HFFc6 (cell line): ENCODE measurements at regions not wholly inside any gene's neighbourhood (a gene's known extent, or its start where the extent isn't known, plus 50 kb on each side); places are given as distances from the start of the nearest gene placed in this dataset.

Experiments used
- DNase-seq: peaks from one replicate; pipeline ENCODE4 v3.0.0-alpha.2; 2018
- H3K27ac Mint-ChIP-seq: 2 replicates; pipeline ENCODE4 v1.8.0; 2020; ENCODE audit warnings: mild to moderate bottlenecking, mixed read lengths
- H3K27me3 Mint-ChIP-seq: 2 replicates; pipeline ENCODE4 v1.8.0; 2021; ENCODE audit warnings: mild to moderate bottlenecking, moderate library complexity, mixed read lengths; ENCODE audit not compliant: insufficient read depth
- H3K36me3 Mint-ChIP-seq: 2 replicates; pipeline ENCODE4 v1.8.0; 2021; ENCODE audit warnings: low read depth, mixed read lengths
- H3K4me1 Mint-ChIP-seq: 2 replicates; pipeline ENCODE4 v1.8.0; 2020; ENCODE audit warnings: low read depth, mixed read lengths
- H3K4me3 Mint-ChIP-seq: 2 replicates; pipeline ENCODE4 v1.8.0; 2020; ENCODE audit warnings: mild to moderate bottlenecking, moderate library complexity, mixed read lengths
- H3K9me3 Mint-ChIP-seq: 2 replicates; pipeline ENCODE4 v1.8.0; 2020; ENCODE audit warnings: mild to moderate bottlenecking, mixed read lengths
- TF ChIP-seq, protein P1 (sequence below): fragments of 200-600 bp; sonication (generic); IDR thresholded peaks from 2 replicates; pipeline ENCODE4 v1.5.0; 2021; ENCODE audit warnings: antibody characterized with exemption, mild to moderate bottlenecking

DNA sequence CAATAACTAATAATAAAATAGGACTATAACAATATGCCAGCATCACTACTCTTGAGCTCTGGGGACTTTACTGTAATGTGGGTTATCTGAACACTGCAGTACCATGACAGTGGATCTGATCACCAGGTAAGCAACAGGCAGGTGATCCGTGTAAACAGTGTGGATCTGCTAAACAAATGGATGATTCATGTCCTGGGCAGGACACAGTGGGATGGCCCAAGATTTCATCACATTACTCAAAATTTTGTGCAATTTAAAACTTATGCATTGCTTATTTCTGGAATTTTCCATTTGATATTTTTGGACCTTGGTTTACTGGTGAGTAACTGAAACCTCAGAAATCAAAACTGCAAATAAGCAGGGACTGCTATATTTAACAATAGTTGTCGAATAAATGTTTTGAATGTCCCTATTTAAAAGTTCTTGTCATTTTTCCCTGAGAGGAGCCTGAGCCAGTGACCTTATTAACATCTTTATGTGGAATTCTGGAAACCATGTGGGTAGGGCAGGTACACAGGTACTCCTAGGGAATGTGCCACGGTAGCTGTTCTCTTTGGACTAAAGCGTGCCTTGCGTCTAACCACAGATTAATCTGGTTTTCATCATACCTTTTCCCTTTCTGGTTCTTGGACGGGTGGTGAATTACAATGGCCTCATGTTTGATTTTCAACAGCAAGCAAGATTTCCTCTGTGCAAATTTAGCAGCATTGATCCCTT lies 214.5 kb upstream of the SASH1 start:
- Mint-ChIP-seq H3K9me3 (no peaks in the 10 kb centered on the region), H3K36me3 (no peaks in the 10 kb centered on the region), H3K27ac (no peak overlapping the region), H3K4me3 (no peak overlapping the region), H3K27me3 (peaks cover 8% of the 10 kb centered on the region), H3K4me1 (no peaks in the 10 kb centered on the region)
- TF ChIP-seq, protein P1, sequence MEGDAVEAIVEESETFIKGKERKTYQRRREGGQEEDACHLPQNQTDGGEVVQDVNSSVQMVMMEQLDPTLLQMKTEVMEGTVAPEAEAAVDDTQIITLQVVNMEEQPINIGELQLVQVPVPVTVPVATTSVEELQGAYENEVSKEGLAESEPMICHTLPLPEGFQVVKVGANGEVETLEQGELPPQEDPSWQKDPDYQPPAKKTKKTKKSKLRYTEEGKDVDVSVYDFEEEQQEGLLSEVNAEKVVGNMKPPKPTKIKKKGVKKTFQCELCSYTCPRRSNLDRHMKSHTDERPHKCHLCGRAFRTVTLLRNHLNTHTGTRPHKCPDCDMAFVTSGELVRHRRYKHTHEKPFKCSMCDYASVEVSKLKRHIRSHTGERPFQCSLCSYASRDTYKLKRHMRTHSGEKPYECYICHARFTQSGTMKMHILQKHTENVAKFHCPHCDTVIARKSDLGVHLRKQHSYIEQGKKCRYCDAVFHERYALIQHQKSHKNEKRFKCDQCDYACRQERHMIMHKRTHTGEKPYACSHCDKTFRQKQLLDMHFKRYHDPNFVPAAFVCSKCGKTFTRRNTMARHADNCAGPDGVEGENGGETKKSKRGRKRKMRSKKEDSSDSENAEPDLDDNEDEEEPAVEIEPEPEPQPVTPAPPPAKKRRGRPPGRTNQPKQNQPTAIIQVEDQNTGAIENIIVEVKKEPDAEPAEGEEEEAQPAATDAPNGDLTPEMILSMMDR, result no peak
- DNase-seq, result no peak

GRCh38 chr6:148134592-148134991 lies 208.0 kb upstream of the SASH1 start:
- TF ChIP-seq, protein P1, result no peak
- no peak for DNase-seq
- H3K4me1 Mint-ChIP-seq, result peaks cover 8% of the 10 kb centered on the region; the same call in 1 of the 2 replicates
- no peak overlapping the region for H3K4me3 Mint-ChIP-seq
- no peaks in the 10 kb centered on the region for H3K36me3 Mint-ChIP-seq
- no peaks in the 10 kb centered on the region; the same call in 1 of the 2 replicates for H3K9me3 Mint-ChIP-seq
- no peak overlapping the region for H3K27ac Mint-ChIP-seq
- H3K27me3 Mint-ChIP-seq, result peaks cover 28% of the 10 kb centered on the region

DNA sequence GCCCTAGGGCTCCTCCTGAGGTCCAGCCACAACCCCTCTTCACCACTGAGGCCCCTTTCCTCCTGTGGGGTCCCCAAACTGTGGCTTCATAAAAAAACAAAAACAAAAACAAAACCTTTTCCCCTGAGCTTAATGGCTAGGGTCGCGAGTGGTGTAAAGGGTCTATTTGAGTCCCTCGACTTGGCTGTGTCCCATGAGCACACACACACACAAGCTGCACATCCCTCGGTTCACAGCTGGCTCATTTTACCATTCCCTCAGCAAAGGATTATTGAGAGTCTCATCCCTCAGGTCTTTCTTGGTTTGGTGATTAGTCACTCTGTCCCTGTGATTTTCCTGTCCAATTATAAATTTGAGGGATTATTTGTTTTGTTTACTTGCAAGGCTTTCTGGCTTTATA lies 206.1 kb upstream of the SASH1 start:
- Mint-ChIP-seq H3K27me3 (peaks cover 20% of the 10 kb centered on the region), H3K4me3 (no peak overlapping the region), H3K36me3 (no peaks in the 10 kb centered on the region), H3K9me3 (no peaks in the 10 kb centered on the region; the same call in 1 of the 2 replicates), H3K4me1 (peaks cover 20% of the 10 kb centered on the region), H3K27ac (no peak overlapping the region)
- TF ChIP-seq, protein P1, result no peak
- DNase-seq, result no peak

DNA sequence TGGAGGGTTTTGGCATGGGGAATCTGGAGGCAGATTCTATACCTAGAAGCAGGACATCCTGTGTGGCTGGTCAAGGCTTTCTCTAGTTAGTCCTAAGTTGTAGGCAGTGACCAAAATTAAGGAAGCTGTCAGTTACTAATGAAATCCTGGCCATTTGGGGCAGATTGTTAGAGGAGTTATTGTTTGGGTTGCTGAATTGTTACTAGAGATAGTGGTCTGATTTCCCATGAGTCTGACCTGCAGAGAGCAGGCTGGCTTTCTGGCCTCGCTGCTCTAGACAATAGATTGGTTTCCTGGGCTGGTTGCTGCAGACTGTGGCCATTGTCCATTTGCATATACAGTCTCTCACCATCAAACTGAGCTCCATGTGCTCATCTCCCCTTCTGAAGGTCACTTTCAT lies 205.0 kb upstream of the SASH1 start:
- DNase-seq, result no peak
- no peak overlapping the region for H3K4me3 Mint-ChIP-seq
- H3K9me3 Mint-ChIP-seq, result no peaks in the 10 kb centered on the region; the same call in 1 of the 2 replicates
- no peaks in the 10 kb centered on the region for H3K36me3 Mint-ChIP-seq
- H3K27ac Mint-ChIP-seq, result no peak overlapping the region
- TF ChIP-seq, protein P1, result no peak
- peaks cover 20% of the 10 kb centered on the region for H3K27me3 Mint-ChIP-seq
- H3K4me1 Mint-ChIP-seq, result peaks cover 23% of the 10 kb centered on the region

DNA sequence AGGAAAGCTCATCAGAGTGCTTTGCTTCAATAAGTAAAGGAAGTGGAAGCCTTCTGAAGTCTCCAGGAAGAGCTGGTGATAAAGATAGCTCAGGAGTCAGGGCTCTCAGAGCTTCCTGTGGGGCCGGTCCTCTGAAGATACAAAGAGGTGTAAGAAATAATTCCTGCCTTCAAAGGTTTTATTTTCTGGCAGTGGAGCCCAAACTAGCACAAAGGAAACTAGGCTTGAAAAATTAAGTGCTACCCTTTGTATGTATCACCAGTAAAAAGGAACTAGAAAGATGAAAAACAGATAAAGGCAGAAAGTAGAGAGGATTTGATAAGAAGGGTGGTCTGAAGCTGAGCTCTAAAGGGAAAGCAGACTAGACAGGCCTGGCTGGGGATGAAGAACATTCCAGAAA lies 204.1 kb upstream of the SASH1 start:
- no peaks in the 10 kb centered on the region for H3K36me3 Mint-ChIP-seq
- TF ChIP-seq, protein P1, result no peak
- no peaks in the 10 kb centered on the region; the same call in 1 of the 2 replicates for H3K9me3 Mint-ChIP-seq
- peaks cover 22% of the 10 kb centered on the region for H3K27me3 Mint-ChIP-seq
- no peak overlapping the region for H3K27ac Mint-ChIP-seq
- no peak for DNase-seq
- H3K4me1 Mint-ChIP-seq, result peaks cover 23% of the 10 kb centered on the region
- H3K4me3 Mint-ChIP-seq, result no peak overlapping the region
